GM23338 (cell line): ENCODE measurements at regions not wholly inside any gene's neighbourhood (a gene's known extent, or its start where the extent isn't known, plus 50 kb on each side); places are given as distances from the start of the nearest gene placed in this dataset.

Experiments used
- CREB1 ChIP-seq: fragments of 250-450 bp; sonication (Bioruptor Pico); IDR thresholded peaks from 2 replicates; pipeline ENCODE4 v1.5.0; 2020; ENCODE audit warnings: low read depth, mild to moderate bottlenecking, moderate library complexity
- CTCF ChIP-seq, 2 experiments: fragments of 200-600 bp in 1 of 2; sonication (generic) in 1 of 2; conservative IDR thresholded peaks; 2 replicates each; pipeline versions ENCODE4 v1.5.1 to v1.6.1; 2016 to 2017; ENCODE audit warnings: antibody characterized with exemption in 2 of 2, low read depth in 2 of 2, mild to moderate bottlenecking in 2 of 2, moderate library complexity in 1 of 2
- ETS1 ChIP-seq: IDR thresholded peaks from 2 replicates; pipeline ENCODE4 v1.6.1; 2016; ENCODE audit warnings: antibody characterized with exemption
- EZH2 ChIP-seq: fragments of 200-600 bp; sonication (generic); IDR thresholded peaks from one replicate; pipeline ENCODE4 v1.8.0; 2017; ENCODE audit warnings: antibody characterized with exemption, mild to moderate bottlenecking, low read depth; ENCODE audit not compliant: unreplicated experiment
- EZH2phosphoT487 ChIP-seq: fragments of 200-600 bp; sonication (generic); IDR thresholded peaks from one replicate; pipeline ENCODE4 v1.8.1; 2018; ENCODE audit warnings: antibody characterized with exemption; ENCODE audit not compliant: unreplicated experiment
- JUNB ChIP-seq: IDR thresholded peaks from one replicate; pipeline ENCODE4 v1.6.1; 2016; ENCODE audit warnings: antibody characterized with exemption; ENCODE audit not compliant: unreplicated experiment
- POLR2AphosphoS5 ChIP-seq: IDR thresholded peaks from 2 replicates; pipeline ENCODE4 v1.6.1; 2016; ENCODE audit warnings: antibody characterized with exemption, low read depth
- REST ChIP-seq: IDR thresholded peaks from one replicate; pipeline ENCODE4 v1.6.1; 2018; ENCODE audit warnings: antibody characterized with exemption; ENCODE audit not compliant: unreplicated experiment
- STAT1 ChIP-seq: IDR thresholded peaks from one replicate; pipeline ENCODE4 v1.6.1; 2016; ENCODE audit warnings: antibody characterized with exemption; ENCODE audit not compliant: unreplicated experiment
- ZNF114 ChIP-seq: fragments of 250-450 bp; sonication (Bioruptor Pico); IDR thresholded peaks from 2 replicates; pipeline ENCODE4 v1.5.0; 2020; ENCODE audit warnings: mild to moderate bottlenecking, moderate library complexity
- ZNF331 ChIP-seq: fragments of 250-450 bp; sonication (Bioruptor Pico); IDR thresholded peaks from 2 replicates; pipeline ENCODE4 v1.5.0; 2020; ENCODE audit warnings: low read depth, mild to moderate bottlenecking, moderate library complexity

- no peak for TF ChIP-seq CTCF (conservative IDR thresholded peaks at IDR 0.05; ENCODE audit: low read depth in 2 of 2)
- no peak for TF ChIP-seq EZH2
- no peak for TF ChIP-seq ETS1
- no peak for TF ChIP-seq POLR2AphosphoS5
- no peak for TF ChIP-seq JUNB
- no peak for TF ChIP-seq STAT1
- no peak for TF ChIP-seq REST
- no peak for TF ChIP-seq EZH2phosphoT487
- no peak for TF ChIP-seq CREB1 (CRISPR knock-in tag)
- no peak for TF ChIP-seq ZNF331 (CRISPR knock-in tag)
- TF ChIP-seq ZNF114 (CRISPR knock-in tag) = no peak
Observed at GRCh38 chr7:131642429-131642828, 86.0 kb upstream of the PODXL start.
